Germinal center (tissue), 1 donor: ENCODE measurements at regions not wholly inside any gene's neighbourhood (a gene's known extent, or its start where the extent isn't known, plus 50 kb on each side); places are given as distances from the start of the nearest gene placed in this dataset.

Experiments used
- DNase-seq: peaks from one replicate; pipeline ENCODE4 v3.0.0; 2012; ENCODE audit warnings: mixed read lengths, low spot score

DNA sequence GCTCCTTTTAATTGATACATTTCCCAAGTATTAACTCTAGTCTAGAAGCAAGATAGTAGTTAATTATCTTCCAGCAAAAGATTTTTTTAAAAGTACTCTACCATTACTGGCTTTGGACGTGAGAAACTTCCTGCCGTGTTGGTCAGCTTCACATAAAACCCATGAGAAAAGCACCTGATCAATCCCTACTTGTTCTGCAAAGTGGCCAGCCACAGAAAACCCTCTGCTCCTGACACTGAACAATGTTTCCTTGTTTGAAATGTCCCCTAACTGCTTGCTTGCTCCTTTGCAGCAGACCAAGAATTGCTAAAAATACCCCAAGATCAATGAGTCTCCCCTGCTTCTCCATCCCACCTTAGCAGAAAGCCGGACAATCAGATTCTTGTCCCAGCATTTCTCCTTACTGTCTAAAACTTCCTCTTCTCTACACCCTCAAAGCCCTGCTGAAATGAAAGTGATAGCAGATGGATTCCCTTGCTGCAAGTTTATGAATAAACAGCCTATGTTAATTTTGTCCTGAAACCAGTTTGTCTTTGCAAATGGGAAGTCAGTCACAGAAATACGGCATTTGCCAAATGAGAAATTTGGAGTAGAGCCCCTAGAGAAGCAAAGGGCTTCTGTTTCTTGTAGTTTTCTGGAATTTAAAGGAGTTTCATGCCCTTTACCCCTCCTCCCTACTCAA, 207.1 kb upstream of the ARHGAP20 start:
- no peak for DNase-seq

- no peak for DNase-seq
These were observed 206.1 kb upstream of the ARHGAP20 start for GRCh38 chr11:110918351-110918750.

DNA sequence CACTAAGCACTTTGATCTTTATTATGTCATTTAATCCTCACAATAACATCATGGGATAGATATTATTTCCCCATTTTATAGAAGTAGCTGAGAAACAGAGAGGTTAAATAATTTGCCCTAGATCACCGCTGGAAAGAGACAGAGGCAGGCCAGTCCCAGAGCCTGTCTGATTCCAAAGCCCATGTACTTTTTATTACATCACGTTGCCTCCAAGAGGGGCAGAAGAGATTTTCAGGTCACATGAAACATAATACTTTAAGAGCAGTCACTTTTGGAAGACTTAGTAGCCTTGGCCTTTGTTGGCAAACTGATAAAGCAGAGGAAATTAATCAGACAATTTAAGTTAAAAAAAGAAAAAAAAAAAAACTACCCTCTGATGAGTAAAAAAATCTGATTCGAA, 200.2 kb upstream of the ARHGAP20 start:
- no peak for DNase-seq

GRCh38 chr11:110910384-110910783, 198.1 kb upstream of the ARHGAP20 start:
- DNase-seq, result no peak

DNA sequence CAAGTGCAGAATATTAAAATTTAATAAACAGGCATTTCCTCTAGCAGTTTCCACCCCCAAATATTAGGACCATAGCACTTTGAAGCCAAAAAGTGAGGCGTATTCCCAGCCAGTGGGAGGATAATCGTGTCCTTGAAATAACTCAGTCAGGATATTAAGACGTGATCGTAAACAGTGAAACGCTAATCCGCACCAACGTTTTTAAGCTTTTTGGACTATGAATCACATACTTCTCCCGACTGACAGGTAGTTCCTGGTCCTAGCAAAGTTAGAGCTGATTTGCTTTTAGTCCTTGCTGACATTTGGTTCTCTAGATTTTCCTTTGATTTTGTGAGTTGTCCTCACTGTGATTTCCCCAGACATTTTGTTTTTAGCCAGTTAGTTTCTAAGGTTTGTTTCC, 197.1 kb upstream of the ARHGAP20 start:
- no peak for DNase-seq

DNA sequence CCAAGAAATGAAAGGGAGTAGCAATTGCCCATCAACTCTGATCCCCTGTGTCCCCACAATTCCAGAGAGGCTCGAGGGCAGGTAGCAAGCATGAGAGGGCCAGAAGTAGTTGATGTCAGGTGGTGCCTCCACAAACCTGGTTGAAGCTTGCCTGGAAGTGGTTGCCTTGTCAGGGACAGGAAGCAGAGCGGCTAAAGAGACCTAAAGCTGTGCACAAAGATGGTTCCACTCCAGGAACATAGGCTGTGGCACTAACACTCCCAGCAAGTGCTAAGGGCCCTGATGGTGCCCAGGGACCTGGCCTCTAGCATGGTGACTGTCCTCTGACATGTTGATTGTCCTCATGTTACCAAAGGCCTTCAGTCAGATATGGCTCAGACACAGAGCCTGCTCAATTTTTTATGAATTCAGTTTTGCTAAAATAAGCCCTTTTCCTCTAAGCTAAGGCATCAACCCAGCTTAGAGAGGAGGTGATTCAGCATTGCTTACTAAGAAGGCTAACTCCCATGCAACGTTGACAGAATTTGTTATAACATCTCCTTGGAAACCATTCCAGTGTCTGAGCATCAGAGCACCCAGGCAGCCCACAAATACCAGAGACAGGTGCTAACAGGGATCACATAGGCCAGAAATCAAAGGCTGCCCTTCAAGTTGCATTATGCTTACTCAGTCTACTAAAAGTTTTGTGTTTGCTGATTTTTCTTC, 196.3 kb upstream of the ARHGAP20 start:
- DNase-seq, result no peak

DNA sequence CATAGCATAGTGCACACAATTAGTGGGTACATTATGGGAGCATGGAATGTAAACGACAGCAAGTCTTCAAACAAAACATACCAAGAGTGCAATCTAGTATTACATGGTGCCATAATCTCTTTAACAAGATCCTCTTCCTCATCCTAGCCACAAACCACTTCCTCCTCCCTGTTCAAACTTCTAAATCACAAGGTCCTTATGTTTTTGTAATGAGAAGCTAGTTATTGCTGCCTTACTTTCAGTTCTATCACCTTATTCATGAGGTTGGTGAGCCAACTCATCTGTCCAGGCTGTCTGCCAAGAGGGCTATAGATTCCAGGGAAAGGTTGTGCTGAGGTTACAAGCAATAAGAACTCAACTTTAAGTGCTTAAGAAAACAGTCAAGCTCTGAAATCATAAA, 195.4 kb upstream of the ARHGAP20 start:
- no peak for DNase-seq

GRCh38 chr11:110903830-110904229, 191.6 kb upstream of the ARHGAP20 start:
- DNase-seq, result no peak

DNA sequence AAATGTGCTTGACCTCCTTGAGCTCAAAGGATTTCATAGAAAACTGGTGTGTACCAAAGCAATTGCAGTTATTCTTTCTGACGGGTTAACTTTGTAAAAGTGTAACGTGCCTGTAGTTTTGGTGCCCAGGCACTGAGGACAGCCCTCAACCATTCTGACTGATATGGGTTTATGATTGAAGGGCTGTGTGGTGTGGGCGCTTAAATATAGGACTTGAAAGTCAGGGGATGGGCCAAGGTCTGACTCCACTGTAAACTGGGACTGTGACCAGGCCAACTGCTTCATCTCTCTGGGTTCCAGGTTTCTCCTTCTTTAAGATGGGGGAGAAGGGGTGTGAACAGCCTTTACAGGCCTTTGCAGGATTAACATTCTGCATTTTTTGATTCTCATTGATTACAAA, 191.1 kb upstream of the ARHGAP20 start:
- DNase-seq, result no peak

DNA sequence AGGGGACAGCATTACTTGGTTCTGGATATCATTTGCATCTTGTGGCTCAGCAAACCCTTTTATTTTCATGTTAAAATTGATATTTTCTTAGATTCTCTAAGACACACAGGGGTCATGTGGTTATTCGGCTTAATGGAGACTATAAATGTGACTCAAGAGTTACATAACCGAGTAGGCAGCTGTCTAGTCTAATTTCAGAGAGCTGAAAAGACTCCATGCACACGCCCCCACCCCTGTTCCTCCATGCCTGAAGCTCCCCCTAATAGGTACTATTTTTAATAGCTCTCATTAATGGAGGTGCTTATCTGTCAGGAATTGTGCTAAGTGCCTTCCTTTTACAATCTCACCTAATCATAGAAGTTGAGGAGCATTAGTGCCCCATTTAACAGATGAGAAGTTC, 189.2 kb upstream of the ARHGAP20 start:
- DNase-seq, result no peak

DNA sequence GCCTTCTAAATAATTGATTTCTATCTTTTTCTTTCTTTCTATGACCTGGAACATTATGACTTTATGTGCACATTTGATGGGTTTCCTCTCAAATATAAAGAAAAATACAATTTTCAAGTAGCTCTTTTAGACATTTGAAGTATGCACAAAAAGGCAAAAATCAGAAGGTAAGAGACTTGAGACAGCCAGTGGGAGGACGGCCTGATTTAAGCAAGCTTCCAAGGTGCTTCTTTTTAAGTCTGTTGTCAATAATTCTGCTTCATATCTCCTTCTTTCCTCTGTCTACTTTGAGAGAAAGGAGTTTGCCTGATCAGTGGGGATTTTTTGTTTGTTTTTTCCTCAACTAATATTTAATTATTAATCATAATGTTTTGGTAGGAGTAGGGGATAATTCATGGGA, 188.2 kb upstream of the ARHGAP20 start:
- no peak for DNase-seq

DNA sequence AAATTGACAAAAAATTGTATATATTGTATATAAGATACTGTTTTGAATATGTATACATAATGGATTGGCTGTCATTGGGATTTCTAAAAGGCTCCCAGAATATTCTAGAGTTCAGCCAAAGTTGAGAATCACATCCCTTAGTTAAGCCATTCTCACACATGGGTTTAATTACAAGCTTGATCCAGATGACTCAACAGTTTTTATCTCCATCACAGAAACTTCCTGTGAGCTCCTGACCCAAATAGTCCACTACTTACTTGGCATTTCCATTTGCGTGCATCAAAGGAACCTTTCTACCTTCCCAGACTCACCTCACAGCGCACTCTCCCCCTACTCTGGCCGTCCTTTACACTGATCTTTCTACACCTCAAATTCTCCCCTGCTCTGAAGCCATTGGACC, 184.8 kb upstream of the ARHGAP20 start:
- DNase-seq, result no peak

DNA sequence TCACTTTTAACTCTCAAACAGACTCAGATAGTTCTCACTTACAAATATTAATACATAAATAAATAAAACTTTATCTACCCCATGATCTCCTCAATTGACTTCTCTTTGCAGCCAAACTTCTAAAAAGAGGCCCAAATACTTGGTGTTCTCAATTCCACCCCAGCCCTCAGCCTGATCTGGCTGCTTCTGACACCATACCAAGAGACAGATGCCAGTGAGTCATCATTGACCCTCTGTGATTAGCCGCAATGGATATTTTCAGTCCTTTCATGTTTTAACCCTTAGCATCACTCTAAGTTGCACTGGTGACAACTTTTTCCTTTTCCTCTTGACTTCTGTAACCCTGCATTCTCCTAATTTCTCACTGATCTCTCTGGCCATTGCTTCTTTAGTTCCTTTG, 184.1 kb upstream of the ARHGAP20 start:
- DNase-seq, result no peak

- DNase-seq, result no peak
These were observed 182.0 kb upstream of the ARHGAP20 start for GRCh38 chr11:110894224-110894623.

GRCh38 chr11:110892741-110893285, 180.6 kb upstream of the ARHGAP20 start:
- DNase-seq, result no peak

DNA sequence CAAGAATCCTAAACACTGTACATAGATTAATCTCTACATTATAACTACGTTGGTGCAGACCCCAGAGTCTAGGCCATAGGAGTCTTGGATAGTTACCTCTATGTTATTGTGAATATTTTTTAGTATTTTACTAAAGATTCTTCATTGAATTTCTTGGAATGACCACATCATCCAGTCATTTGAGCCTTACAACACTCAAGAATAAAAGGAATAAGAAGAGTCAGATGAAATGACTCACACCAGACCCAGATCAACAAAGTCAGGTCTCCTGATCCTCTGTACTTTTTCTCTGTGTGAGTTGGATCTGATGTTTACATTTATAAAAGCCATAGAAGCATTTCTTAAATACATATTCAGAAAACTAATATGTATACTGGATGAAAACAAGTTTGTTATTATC, 179.2 kb upstream of the ARHGAP20 start:
- no peak for DNase-seq

DNA sequence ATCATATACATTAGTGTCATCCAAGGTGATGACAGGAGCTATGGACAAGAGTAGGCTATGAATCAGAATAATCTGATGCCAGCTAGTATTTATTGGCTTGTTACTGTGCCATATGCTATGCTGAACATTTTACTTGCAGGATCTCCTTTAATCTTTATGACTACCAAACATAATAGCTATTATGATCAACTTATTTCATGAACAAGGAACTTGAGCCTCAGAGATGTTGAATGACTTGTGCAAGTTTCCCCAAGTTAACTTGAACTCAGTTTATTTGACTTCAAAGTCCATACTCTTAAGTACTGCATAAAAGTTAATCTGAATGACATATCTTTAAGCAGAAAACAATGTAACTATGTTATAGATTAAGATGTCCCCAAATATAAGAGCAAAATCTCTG, 178.8 kb upstream of the ARHGAP20 start:
- no peak for DNase-seq

GRCh38 chr11:110886288-110886970, 174.2 kb upstream of the ARHGAP20 start:
- no peak for DNase-seq

GRCh38 chr11:110883256-110883655, 171.0 kb upstream of the ARHGAP20 start:
- no peak for DNase-seq

DNA sequence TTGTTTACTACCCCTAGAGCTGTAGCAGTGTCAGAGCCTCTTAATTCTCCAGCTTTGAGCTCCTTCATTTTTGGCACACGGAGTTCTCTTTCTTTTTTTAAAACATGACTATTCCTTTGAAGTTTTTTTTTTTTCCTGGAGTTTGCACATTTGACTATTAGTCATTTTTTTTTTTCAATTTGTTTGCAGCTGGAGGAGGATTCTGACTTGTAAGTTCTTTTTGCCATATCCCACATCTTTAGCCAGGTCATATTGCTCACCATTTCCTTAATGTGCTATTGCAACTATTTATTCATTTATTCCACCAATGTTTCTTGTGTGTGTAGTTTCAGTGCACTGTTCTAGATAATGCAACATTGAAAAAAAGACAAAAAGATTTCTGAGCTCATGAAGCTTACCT, 166.3 kb upstream of the ARHGAP20 start:
- no peak for DNase-seq

DNA sequence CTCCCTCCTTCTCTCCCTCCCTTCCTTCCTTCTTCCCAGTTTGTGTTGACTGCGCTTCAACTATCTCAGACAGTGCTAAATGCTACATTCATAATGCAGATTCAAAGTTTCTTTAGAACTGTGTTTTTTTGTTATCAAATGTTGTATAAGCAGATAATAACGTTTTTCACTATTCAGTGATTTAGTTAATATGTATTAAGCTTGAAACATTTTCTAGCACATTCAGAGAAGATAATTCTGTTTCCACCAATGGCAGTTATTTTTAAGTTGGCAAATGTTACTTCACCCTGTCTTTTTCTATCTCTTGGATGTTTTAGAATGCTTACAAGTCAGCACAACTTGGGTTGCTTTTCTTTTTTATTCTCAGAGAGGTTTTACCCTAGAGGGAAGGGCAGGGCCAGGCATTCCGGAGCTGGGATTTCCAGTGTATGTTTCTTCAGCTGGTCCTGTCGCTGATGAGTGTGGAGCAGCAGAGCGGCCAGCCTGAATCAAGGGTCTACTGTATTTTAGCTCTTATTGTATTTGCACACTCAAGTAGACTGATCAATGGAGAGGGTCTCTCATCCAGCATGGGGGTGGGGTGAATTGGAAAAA, 162.3 kb upstream of the ARHGAP20 start:
- DNase-seq, result no peak

GRCh38 chr11:110873975-110874374, 161.7 kb upstream of the ARHGAP20 start:
- no peak for DNase-seq
